RKO (cell line): ENCODE measurements at regions not wholly inside any gene's neighbourhood (a gene's known extent, or its start where the extent isn't known, plus 50 kb on each side); places are given as distances from the start of the nearest gene placed in this dataset.
"Not testable (repeated sequence)": the region's sequence is repeated elsewhere in the genome, so short reads cannot be mapped to it uniquely, and the experiment has no call there.

Source experiments
- DNase-seq: peaks from one replicate; pipeline ENCODE4 v3.0.0-alpha.2; 2016; ENCODE audit warnings: low spot score

- DNase-seq = no peak
These were observed 591.9 kb upstream of the NECTIN3 start for GRCh38 chr3:110479731-110480130.

- no peak for DNase-seq
These were observed 586.2 kb upstream of the NECTIN3 start for GRCh38 chr3:110485389-110485788.

GRCh38 chr3:110487840-110488239 is 583.8 kb upstream of the NECTIN3 start:
- no peak for DNase-seq

- no peak for DNase-seq
These were observed 580.2 kb upstream of the NECTIN3 start for GRCh38 chr3:110491413-110491812.

GRCh38 chr3:110492876-110493275 is 578.7 kb upstream of the NECTIN3 start:
- DNase-seq = no peak

GRCh38 chr3:110493438-110494092 is 578.1 kb upstream of the NECTIN3 start:
- DNase-seq = no peak

- DNase-seq = no peak
These were observed 577.5 kb upstream of the NECTIN3 start for GRCh38 chr3:110494093-110494490.

GRCh38 chr3:110494728-110495127 is 576.9 kb upstream of the NECTIN3 start:
- DNase-seq = no peak

GRCh38 chr3:110495201-110495927 is 576.3 kb upstream of the NECTIN3 start:
- DNase-seq = no peak

GRCh38 chr3:110504401-110504800 is 567.2 kb upstream of the NECTIN3 start:
- DNase-seq = no peak

- no peak for DNase-seq
These were observed 566.7 kb upstream of the NECTIN3 start for GRCh38 chr3:110504901-110505300.

- no peak for DNase-seq
These were observed 564.7 kb upstream of the NECTIN3 start for GRCh38 chr3:110506890-110507289.

GRCh38 chr3:110507570-110507969 is 564.0 kb upstream of the NECTIN3 start:
- not testable (repeated sequence) for DNase-seq

GRCh38 chr3:110512961-110513360 is 558.7 kb upstream of the NECTIN3 start:
- DNase-seq = no peak

GRCh38 chr3:110518031-110518430 is 553.6 kb upstream of the NECTIN3 start:
- DNase-seq = no peak

GRCh38 chr3:110519071-110519470 is 552.5 kb upstream of the NECTIN3 start:
- no peak for DNase-seq

- peak; percentile 75 for DNase-seq
These were observed 550.6 kb upstream of the NECTIN3 start for GRCh38 chr3:110521019-110521418.

- DNase-seq = not testable (repeated sequence)
These were observed 546.0 kb upstream of the NECTIN3 start for GRCh38 chr3:110525558-110526064.

GRCh38 chr3:110526777-110527727 is 544.6 kb upstream of the NECTIN3 start:
- peak; percentile 66 for DNase-seq

GRCh38 chr3:110528305-110529121 is 543.1 kb upstream of the NECTIN3 start:
- DNase-seq = no peak

GRCh38 chr3:110530902-110531301 is 540.7 kb upstream of the NECTIN3 start:
- no peak for DNase-seq
